Putamen (tissue), 1 donor: ENCODE measurements at regions not wholly inside any gene's neighbourhood (a gene's known extent, or its start where the extent isn't known, plus 50 kb on each side); places are given as distances from the start of the nearest gene placed in this dataset.
"Not testable (repeated sequence)": the region's sequence is repeated elsewhere in the genome, so short reads cannot be mapped to it uniquely, and the experiment has no call there.

Source experiments
- DNase-seq: peaks from one replicate; pipeline ENCODE4 v3.0.0-alpha.2; 2016; ENCODE audit warnings: low spot score

DNA sequence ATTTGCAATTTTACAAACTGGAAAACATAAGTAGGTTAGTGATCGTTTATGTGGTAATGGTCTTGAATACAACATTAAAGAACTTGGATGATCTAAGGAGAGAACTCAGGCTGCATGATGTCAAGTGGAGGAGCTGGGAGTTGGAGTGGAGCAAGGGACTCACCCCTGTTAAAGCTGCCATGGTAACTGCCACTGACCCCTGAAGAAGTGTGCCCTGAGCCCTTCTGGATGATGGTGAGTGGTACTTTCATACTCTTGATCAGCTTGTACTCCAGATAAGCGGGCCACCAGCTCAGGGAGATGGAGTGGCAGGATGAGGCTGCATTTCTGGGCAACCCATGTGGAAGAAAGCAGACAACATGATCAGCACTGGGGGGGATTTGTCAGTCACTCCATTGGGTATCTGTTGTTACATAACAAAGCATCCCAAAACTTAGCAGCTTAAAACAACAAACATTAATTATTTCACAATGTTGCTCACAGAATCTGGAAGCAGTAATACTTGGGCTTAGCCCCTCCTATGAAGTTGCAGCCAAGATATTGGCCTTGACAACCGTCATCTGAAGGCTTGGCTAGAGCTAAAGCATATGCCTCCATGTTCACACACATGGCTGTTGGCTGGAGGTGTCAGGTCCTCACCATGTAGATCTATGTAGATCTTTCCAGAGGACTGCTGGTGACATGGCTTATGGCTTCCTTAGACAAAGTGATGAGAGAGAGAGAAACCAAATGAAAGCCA, 213.8 kb downstream of the DUSP10 start:
- no peak for DNase-seq

DNA sequence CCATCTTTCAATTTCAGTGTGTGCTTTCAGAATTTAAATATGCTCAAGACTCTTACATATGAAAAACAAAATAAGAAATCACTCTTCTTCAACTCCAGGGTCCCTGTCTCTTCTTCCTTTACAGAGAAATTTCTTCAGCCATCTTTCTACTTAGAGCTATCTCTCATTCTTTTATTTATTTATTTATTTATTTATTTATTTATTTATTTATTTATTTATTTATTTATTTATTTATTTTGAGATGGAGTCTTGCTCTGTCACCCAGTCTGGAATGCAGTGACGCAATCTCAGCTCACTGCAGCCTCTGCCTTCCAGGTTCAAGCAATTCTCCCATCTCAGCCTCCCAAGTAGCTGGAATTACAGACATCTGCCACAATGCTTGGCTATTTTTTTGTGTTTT, 211.7 kb downstream of the DUSP10 start:
- DNase-seq, result not testable (repeated sequence)

DNA sequence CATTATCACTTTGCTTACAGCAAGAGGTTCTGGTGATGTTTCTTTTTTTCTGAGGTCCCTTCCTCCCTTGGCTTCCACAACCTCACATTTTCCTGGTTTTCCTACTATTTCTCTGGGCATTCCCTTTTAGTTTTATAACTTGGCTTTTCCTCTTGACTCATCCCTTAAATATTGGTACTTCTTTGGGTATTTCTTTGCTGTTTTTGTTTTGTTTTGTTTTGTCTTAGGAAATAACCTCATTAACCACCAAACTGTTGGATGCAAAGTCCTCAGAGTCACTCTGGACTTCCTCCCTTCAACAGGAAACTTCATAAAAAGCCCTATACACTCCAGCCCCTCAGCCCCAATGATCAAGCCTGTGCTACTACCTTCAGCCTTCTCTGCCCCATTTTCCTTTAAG, 211.1 kb downstream of the DUSP10 start:
- no peak for DNase-seq

DNA sequence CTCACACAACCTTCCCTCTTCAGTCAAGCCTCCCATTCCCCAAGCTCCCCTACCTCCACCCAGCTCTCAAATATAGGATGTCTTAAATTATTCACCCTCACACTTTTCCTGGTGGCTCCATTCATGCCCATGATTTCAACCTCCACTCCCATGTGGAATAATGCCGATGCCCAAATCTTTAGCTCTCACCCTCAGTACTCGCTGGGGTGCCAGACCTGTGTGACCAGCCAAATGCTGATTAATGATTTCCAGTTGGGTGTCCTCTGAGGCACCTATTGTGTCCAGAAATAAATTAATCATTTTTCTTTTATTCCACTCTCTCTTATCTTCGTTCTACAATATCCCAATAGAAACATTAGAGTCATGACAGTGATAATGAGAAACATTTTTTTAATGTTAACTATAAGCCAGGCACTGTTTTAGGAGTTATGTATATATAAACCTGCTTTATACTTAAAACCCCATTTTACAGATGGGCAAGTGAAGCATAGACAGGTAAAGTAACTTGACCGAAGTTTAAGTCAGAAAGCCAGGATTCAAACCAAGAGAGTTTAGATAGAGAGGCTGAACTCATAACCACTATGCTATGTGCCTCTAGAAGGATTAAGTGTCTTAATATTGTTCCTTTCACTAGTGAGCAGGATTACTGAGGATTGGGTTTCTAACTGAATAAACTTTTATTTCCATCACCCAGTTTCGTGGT, 209.7 kb downstream of the DUSP10 start:
- DNase-seq, result no peak

DNA sequence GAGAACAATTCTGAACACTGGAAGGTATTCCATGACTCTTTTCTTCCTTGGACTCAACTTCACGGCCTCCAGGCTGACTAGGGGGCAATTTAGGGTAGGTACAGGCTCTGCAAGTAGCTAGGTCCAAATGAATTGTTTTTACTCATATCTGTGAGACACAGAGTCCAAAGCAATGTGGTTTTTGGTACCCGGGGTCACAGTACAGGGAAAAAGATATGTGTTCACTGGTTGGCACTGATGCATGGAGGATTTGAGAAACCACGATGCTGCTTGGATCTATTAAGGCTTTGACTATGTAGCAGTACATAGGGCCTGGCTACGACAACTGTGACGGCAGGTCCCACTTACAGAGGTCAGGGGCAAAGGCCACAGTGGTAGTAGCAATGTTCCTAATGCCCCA, 200.6 kb downstream of the DUSP10 start:
- DNase-seq, result no peak

DNA sequence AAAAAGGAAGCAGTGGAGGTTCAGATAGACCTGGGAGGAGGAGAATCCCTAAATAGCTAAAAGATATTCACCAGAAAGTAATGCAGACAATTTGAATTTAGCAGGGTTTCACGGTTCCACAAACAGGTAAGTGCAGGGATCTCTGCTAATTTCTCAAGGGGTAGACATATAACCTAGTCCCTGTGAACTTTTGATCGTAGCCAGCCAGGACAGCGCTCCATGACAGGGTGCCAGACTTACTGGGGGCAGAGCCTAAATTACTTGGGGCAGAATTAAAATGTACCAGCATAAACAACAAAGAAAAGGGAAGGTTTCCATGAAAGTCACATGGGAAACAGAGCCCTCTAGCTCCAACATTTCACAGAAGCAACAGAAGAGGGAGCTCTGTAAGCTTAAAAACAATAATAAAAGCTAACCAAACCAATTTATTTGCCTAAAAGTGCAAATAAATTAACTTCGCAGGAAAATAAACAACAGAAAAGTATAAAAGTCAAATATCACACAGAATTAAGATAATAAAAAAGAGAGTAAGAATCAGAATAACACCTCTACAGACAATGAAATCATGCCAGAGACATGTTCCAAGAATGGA, 198.3 kb downstream of the DUSP10 start:
- DNase-seq, result peak; percentile 36

DNA sequence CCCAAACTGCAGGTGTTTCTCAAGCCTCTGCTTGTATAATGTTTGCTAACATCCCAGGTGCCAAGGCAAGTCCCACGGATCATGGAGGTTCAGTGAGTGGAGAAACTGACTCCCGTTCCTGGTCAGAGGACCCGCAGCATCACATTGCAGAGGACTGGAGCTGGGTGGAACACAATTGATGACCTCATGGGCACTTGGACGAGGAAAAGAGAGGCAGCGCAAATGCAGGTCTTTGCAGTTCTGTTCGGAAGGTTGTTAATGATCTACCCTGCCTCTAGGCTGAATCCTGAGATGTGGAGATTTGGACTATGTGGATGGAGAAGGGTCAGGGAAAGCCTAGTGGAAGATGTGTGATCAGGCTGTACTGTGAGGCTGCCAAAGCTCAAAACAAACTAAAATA, 192.9 kb downstream of the DUSP10 start:
- no peak for DNase-seq

DNA sequence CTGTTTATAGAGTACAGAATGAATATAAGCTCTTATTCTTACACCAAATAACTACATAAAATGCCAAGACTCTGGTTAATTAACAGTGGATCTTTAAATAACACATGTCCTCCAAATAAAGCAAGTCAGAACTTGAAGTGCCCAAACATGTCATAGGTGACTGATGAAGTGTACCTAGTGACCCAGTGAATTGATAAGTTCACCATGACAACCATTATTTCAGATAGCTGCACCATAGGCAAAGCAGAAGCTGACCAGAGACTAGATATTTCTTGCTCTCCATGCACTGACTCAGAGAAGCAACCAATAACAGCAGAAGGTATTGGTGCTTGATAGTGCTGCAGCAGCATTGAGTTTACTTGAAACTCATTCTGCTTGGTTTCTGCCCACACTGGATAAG, 192.1 kb downstream of the DUSP10 start:
- no peak for DNase-seq

DNA sequence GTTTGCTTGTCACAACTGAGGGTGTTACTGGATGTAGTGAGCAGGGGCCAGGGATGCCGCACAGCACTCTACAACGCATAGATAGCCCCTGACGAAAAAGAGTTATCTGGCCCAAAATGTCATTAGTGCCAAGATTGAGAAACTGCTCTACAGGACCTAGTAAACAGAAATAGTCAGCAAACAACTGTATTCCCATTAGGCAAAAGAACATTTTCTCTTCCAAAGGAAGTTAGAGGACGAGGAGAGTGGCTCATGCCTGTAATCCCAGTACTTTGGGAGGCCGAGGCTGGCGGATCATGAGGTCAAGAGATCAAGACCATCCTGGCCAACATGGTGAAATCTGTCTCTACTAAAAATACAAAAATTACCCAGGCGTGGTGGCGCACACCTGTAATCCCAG, 189.1 kb downstream of the DUSP10 start:
- not testable (repeated sequence) for DNase-seq

DNA sequence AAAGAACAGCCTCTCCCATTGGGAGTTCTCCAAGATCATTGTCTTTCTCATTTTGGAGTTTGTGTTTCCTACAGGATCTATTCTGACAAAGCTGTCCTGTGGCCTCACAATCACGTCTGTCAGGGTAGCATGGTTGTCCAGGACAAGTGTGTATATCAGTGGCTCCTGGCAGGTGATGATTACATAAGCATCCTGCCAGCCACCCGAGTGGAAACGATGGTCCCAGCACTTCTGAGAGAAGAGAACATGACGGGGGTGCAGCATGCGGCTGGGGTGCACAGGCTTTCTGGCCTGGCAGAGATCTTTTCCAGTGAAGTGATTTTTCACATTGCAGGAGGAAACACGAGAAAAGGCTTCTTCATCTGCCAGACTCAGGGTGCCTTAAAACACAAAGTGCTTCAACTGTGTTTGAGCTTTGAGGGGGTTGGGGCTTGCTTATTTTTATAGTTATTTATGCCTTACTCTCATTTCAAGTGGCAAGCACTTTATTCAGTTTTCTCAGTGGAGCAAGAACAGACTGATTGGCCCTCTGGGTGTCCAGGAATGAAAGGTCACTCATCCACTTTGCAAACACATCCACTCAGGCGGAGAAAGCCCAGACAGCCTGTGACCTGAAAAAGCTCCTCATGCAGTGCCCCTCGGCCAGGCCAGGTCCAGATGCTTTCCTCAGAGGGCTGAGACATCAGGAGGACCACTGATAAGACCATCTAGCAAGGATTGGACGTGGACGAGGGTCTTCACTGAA, 186.0 kb downstream of the DUSP10 start:
- no peak for DNase-seq

DNA sequence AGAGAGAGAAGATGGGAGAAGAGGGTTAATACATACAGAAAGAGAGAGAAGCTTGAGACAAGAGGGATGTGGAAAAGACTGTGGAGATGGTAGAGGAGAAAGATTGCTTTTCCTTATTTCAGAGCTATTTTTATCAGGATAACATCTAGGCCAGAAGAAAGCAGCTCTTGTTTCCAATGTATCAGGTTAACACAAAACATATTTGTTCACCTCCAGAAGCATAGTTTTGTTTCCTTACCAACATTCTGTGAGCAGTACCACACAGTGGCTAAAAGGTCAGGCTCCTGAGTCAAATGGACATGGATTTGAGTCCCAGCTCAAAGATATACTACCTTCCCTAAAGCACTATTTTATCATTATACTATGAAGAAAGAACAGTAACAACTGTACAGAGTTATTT, 185.5 kb downstream of the DUSP10 start:
- DNase-seq, result no peak

DNA sequence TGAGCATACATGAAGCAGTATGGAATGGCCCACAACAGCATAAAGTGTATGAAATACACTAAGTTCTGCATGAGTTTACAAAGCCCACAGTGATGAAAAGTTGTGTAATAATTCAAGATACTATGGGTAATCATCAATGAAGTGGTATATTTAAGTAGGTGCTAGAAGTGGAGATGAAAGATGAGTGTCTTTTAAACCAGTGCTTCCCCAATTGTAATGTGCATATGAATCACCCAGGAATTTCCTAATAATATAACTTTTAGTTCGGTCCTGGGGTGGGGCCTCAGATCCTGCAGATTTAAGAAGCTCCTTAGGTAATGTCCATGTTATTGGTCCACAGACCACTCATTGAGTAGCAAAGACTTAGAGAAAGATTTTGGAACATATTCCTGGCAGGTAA, 184.9 kb downstream of the DUSP10 start:
- DNase-seq, result no peak

DNA sequence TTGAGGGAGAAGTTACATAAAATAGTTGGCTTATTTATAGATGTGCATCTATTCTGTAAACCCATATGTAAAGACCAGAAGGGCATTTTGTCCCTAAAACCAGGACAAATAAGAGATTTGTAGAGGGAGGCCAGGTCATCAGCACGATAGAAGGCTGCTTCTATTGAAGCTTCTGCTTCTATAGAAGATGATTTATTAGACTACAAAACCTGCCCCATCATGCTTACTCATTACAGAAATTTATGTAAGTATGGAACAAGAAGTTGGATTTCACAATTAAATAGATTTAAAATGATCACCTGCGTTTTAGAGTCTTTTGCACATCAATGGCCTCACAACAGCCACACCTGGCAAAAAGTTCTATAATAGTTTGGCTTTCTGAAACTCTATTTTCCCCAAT, 183.5 kb downstream of the DUSP10 start:
- no peak for DNase-seq

DNA sequence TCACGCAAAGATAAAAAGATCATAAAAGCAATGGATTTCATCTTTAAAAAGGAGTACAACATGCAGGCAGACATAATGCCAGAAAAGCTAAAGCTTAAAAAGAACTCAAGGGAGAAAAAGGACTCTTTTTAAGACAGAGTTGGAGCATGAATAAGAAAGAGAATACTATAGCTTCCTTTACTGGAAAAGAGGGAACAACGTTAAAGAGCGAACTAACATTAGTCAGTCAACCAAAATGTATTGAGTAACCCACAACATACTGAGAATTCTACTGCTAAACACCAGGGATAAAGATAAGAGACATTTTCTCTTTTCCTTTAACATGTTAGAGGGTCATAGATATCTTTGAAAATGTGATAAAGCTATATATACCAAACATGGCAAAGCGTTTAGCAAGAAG, 182.0 kb downstream of the DUSP10 start:
- no peak for DNase-seq

DNA sequence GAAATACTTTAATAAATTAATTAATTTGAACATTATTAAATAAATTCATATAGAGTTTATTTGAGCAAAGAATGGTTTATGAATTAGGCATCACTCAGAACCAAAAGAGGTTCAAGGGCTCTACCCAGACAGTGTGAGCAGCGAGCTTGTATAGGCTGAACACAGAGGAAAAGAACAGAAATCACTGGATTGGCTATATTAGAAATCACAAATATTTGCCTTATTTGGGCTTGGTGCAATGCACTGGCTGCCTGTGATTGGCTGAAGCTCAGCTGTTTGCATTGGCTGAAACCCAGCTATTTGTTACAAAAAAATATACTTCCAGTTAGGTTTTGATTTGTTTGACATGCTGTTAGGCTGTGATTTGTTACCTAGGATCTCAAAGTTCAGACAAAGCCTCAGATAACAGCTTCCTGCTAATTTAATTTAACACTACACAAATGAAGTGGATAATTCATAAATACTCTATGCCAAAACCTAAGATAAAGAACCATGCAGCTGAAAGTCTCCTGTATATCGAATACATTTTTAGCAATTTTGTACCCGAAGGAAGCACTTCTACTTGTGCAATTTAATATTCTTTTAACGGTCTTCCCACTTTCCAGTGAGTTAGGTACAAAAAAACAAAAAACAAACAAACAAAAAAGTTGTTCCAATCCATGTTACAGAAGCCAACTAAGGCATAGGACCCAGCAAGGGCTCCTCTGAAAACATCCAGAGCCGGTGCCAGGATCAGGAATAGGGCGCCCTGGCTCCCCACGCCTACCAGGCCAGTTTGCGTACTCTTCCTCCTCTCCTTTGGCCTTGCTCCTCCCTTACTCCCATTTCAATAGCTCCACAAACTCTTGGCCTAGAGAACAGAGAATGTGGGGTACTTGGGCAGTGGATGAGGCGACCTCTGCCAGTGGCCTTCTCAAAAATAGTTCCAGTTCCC, 179.1 kb downstream of the DUSP10 start:
- DNase-seq, result no peak

DNA sequence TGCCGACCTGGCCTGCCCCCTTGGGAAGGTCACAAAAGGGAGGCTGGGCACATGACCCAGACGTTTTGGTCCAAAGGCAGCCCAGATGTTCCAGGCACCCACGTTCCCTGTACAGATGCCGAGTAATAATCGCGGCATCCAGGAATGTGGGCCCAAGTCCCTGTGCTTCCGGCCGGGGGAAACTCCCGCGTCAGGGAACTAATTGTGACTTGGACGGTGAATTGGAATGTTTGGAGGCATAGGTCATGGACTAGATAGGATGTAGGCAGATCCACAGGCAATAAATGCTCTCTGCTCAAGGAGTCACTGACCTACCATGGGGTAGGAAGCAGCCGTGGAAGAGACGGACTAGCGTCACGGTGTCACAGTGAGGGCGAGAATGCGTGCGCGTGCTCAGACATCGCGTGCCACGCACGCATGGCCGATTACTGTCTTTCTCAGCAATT, 178.4 kb downstream of the DUSP10 start:
- no peak for DNase-seq

DNA sequence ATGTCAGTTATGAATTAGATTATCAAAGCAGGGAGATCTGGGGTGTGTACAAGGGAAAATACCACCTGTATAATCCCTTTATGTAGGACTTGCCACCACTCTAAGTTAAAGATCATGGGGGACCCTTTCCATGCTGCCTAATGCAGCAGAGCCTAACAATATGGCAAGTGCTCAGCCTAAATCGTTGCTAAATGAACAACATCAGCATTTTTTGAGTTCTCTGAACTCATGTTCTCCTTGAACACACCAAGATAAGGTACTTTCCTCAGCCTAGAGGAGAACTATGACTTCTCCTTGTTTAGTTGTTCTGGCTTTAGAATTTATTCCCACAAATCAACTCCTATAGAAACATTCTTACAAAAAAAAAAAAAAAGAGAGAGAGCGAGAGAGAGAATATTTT, 177.0 kb downstream of the DUSP10 start:
- DNase-seq, result no peak

DNA sequence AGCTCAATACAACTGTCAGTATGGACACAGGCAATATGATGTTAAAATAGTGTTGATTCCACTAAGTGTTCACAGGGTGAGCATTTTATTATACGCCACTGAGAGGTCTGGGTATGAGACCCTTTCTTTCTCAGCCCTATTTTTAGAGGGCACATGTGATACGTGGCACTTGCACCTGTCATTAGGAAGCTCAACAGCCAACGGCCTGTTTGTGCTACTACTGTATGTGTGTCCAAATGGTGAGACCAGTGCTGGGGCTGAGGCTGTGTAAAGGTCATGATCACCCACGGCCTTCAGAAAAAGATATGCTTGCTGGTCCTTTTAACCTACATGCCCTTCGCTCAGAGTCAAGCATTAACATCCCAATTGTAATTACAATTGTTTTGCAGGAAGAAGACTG, 176.2 kb downstream of the DUSP10 start:
- no peak for DNase-seq

DNA sequence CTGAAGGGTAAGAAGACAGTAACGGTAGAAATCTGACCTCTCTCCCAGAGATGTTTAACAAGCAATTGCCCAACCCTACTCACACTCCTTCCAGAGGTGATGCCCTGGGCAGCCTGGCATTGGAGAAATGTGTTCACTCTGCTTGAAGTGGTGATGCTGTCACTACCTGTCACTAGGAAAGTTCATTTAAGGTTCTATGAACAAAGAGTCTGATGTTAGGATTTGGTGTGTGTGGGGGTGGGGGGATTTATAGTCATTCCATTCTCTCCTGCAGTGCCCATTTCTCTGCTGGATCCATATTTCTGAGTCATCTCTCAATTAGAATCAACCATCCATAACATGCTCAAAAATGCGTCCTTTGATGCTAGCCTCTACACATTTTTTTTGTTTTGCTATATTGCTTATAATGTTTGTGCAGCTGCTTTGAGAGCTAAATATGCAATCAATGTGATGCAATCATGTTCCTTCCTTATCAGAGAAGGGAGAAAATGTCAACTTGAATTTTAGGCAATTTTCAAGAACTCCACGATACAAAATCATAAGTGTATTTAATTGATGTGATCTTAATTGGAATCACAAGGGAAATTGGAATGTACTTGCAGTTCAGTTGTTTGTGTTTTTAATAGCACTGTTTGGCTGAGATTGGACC, 173.9 kb downstream of the DUSP10 start:
- no peak for DNase-seq

DNA sequence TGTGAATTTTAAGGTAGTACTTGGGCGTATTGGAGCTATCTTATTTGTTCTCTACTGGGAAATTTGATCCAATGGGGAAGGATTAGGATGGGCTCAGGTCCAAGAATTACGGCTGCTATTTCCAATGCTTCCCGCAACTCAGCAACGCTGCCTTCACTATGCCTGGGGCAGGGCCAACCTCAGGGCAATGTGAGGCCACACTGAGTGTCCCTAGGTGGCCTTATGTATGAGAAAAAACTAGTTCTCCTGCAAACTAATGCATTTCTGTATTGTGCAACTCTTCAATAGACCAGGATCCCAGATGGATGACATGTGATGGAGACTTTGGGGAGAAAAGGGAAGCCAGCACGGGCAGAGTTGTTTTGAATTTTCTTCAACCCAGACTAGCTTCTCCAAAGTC, 168.1 kb downstream of the DUSP10 start:
- DNase-seq, result no peak

DNA sequence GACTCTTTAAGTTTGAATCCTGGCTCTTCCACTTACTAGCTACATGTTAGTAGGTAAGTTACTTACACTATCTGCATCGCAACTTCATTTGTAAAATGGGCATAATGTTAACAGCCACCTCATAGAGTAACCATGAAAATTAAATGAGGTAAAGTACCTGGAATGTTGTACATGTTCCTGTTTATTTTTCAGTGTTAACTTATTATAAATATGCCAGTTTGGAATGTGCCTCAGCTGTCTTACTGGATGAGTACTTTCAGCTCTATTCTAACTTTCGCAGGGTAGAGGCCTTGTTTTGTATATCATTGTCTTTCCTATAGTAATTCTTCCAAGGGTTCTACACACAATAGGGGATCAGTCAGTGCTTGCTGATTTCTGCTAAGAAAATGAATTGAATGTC, 167.4 kb downstream of the DUSP10 start:
- no peak for DNase-seq
